ENCODE measurements at regions not wholly inside any gene's neighbourhood (a gene's known extent, or its start where the extent isn't known, plus 50 kb on each side); places are given as distances from the start of the nearest gene placed in this dataset.

DNA sequence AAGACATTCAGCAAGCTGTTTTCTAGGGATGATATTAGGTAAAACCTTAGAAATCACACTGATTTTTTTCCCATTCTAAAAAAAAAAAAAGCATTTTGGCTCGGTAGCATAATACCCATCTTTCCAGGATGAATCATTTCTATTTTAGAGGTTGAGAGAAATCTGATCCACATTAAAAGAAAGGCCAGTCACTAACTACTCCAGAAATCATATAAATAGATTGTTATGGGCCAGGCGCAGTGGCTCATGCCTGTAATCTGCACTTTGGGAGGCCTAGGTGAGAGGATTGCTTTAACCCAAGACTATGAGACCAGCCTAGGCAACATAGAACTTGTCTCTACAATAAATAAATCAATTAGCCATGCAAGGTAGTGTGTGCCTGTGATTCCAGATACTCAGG lies 164.3 kb downstream of the BAMBI start:
- Histone ChIP-seq H3K4me3 (no peak overlapping the region), H4K20me1 (replicated peaks; ENCODE audit: insufficient read depth) (no peaks in the 10 kb centered on the region), H3K9me2 (ENCODE audit: insufficient read depth) (no peaks in the 10 kb centered on the region), H2AFZ (no peak overlapping the region), H3K4me2 (no peak overlapping the region), H3K36me3 (ENCODE audit: insufficient read depth) (no peaks in the 10 kb centered on the region), H3K79me2 (replicated peaks; ENCODE audit: insufficient read depth) (no peaks in the 10 kb centered on the region), H3K4me1 (ENCODE audit: insufficient read depth) (no peaks in the 10 kb centered on the region), H3K27me3 (ENCODE audit: insufficient read depth) (no peaks in the 10 kb centered on the region), H3F3A (replicated peaks; ENCODE audit: low read depth) (no peaks in the 10 kb centered on the region), H3K27ac (ENCODE audit: low read depth) (no peak overlapping the region)
- no peak overlapping the region for H3K4me3 Mint-ChIP-seq
- H3K27me3 Mint-ChIP-seq (ENCODE audit: insufficient read depth, low read depth, poor library complexity): peaks cover 2% of the 10 kb centered on the region
- no peak overlapping the region for H3K27ac Mint-ChIP-seq
- no peaks in the 10 kb centered on the region for H3K36me3 Mint-ChIP-seq (ENCODE audit: low read depth)
- DNase-seq (ENCODE audit: low spot score) (no peak), ATAC-seq (no peak)
- no peaks in the 10 kb centered on the region for H3K4me1 Mint-ChIP-seq
- no peak for TF ChIP-seq ZNF331 (CRISPR knock-in tag; IDR thresholded peaks at IDR 0.05; ENCODE audit: low read depth)
- TF ChIP-seq, protein P1, sequence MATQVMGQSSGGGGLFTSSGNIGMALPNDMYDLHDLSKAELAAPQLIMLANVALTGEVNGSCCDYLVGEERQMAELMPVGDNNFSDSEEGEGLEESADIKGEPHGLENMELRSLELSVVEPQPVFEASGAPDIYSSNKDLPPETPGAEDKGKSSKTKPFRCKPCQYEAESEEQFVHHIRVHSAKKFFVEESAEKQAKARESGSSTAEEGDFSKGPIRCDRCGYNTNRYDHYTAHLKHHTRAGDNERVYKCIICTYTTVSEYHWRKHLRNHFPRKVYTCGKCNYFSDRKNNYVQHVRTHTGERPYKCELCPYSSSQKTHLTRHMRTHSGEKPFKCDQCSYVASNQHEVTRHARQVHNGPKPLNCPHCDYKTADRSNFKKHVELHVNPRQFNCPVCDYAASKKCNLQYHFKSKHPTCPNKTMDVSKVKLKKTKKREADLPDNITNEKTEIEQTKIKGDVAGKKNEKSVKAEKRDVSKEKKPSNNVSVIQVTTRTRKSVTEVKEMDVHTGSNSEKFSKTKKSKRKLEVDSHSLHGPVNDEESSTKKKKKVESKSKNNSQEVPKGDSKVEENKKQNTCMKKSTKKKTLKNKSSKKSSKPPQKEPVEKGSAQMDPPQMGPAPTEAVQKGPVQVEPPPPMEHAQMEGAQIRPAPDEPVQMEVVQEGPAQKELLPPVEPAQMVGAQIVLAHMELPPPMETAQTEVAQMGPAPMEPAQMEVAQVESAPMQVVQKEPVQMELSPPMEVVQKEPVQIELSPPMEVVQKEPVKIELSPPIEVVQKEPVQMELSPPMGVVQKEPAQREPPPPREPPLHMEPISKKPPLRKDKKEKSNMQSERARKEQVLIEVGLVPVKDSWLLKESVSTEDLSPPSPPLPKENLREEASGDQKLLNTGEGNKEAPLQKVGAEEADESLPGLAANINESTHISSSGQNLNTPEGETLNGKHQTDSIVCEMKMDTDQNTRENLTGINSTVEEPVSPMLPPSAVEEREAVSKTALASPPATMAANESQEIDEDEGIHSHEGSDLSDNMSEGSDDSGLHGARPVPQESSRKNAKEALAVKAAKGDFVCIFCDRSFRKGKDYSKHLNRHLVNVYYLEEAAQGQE (IDR thresholded peaks at IDR 0.05; ENCODE audit: unreplicated experiment): no peak
- TF ChIP-seq CREB1 (CRISPR knock-in tag; IDR thresholded peaks at IDR 0.05; ENCODE audit: low read depth): no peak
- TF ChIP-seq STAT1 (IDR thresholded peaks at IDR 0.05; ENCODE audit: unreplicated experiment): no peak
- no peak for TF ChIP-seq ZNF114 (CRISPR knock-in tag; IDR thresholded peaks at IDR 0.05)
- no peak for TF ChIP-seq EZH2phosphoT487 (IDR thresholded peaks at IDR 0.05; ENCODE audit: unreplicated experiment)
- TF ChIP-seq, protein P2, sequence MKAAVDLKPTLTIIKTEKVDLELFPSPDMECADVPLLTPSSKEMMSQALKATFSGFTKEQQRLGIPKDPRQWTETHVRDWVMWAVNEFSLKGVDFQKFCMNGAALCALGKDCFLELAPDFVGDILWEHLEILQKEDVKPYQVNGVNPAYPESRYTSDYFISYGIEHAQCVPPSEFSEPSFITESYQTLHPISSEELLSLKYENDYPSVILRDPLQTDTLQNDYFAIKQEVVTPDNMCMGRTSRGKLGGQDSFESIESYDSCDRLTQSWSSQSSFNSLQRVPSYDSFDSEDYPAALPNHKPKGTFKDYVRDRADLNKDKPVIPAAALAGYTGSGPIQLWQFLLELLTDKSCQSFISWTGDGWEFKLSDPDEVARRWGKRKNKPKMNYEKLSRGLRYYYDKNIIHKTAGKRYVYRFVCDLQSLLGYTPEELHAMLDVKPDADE (IDR thresholded peaks at IDR 0.05): no peak
- no peak for TF ChIP-seq NANOG (IDR thresholded peaks at IDR 0.05; ENCODE audit: borderline replicate concordance)
- TF ChIP-seq, protein P3, sequence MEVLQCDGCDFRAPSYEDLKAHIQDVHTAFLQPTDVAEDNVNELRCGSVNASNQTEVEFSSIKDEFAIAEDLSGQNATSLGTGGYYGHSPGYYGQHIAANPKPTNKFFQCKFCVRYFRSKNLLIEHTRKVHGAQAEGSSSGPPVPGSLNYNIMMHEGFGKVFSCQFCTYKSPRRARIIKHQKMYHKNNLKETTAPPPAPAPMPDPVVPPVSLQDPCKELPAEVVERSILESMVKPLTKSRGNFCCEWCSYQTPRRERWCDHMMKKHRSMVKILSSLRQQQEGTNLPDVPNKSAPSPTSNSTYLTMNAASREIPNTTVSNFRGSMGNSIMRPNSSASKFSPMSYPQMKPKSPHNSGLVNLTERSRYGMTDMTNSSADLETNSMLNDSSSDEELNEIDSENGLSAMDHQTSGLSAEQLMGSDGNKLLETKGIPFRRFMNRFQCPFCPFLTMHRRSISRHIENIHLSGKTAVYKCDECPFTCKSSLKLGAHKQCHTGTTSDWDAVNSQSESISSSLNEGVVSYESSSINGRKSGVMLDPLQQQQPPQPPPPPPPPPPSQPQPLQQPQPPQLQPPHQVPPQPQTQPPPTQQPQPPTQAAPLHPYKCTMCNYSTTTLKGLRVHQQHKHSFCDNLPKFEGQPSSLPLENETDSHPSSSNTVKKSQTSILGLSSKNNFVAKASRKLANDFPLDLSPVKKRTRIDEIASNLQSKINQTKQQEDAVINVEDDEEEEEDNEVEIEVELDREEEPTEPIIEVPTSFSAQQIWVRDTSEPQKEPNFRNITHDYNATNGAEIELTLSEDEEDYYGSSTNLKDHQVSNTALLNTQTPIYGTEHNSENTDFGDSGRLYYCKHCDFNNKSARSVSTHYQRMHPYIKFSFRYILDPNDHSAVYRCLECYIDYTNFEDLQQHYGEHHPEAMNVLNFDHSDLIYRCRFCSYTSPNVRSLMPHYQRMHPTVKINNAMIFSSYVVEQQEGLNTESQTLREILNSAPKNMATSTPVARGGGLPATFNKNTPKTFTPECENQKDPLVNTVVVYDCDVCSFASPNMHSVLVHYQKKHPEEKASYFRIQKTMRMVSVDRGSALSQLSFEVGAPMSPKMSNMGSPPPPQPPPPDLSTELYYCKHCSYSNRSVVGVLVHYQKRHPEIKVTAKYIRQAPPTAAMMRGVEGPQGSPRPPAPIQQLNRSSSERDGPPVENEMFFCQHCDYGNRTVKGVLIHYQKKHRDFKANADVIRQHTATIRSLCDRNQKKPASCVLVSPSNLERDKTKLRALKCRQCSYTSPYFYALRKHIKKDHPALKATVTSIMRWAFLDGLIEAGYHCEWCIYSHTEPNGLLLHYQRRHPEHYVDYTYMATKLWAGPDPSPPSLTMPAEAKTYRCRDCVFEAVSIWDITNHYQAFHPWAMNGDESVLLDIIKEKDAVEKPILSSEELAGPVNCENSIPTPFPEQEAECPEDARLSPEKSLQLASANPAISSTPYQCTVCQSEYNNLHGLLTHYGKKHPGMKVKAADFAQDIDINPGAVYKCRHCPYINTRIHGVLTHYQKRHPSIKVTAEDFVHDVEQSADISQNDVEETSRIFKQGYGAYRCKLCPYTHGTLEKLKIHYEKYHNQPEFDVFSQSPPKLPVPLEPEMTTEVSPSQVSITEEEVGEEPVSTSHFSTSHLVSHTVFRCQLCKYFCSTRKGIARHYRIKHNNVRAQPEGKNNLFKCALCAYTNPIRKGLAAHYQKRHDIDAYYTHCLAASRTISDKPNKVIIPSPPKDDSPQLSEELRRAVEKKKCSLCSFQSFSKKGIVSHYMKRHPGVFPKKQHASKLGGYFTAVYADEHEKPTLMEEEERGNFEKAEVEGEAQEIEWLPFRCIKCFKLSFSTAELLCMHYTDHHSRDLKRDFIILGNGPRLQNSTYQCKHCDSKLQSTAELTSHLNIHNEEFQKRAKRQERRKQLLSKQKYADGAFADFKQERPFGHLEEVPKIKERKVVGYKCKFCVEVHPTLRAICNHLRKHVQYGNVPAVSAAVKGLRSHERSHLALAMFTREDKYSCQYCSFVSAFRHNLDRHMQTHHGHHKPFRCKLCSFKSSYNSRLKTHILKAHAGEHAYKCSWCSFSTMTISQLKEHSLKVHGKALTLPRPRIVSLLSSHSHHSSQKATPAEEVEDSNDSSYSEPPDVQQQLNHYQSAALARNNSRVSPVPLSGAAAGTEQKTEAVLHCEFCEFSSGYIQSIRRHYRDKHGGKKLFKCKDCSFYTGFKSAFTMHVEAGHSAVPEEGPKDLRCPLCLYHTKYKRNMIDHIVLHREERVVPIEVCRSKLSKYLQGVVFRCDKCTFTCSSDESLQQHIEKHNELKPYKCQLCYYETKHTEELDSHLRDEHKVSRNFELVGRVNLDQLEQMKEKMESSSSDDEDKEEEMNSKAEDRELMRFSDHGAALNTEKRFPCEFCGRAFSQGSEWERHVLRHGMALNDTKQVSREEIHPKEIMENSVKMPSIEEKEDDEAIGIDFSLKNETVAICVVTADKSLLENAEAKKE (CRISPR knock-in tag; IDR thresholded peaks at IDR 0.05): no peak
- no peaks in the 10 kb centered on the region for H3K9me3 Mint-ChIP-seq

Measured in GM23338 (cell line).